ENCODE measurements at regions not wholly inside any gene's neighbourhood (a gene's known extent, or its start where the extent isn't known, plus 50 kb on each side); places are given as distances from the start of the nearest gene placed in this dataset.

- Mint-ChIP-seq H3K4me3 (no peak overlapping the region), H3K4me1 (no peaks in the 10 kb centered on the region), H3K36me3 (no peaks in the 10 kb centered on the region), H3K27me3 (peaks cover 2% of the 10 kb centered on the region), H3K27ac (no peak overlapping the region), H3K9me3 (no peaks in the 10 kb centered on the region)
- DNase-seq (ENCODE audit: low spot score in 2 of 2) (no peak), ATAC-seq (ENCODE audit: low read depth) (no peak)
Observed at GRCh38 chr20:48571949-48572847, 255.6 kb downstream of the PREX1 start.

DNA sequence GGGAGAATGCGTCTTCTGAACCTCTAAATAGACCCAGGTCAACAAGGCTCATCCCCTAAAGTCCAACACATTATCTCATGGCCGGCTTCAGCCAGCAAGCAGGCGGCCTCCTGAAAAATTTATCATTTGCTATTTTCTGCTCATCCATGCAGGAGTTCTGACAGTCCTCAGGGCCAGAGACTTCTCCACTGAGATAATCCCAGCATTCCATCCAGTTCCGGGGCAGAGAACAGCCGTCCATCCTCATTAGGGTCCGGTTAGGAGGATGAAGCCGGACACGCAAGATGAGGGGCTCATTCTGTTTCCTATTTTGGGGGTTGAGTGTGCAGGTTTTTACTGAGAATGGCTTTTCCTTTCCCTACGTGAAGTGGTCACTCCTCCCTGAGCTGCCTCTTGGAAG is 258.1 kb downstream of the PREX1 start:
- Mint-ChIP-seq H3K27ac (no peak overlapping the region), H3K4me1 (no peaks in the 10 kb centered on the region), H3K4me3 (no peak overlapping the region), H3K9me3 (no peaks in the 10 kb centered on the region), H3K36me3 (peaks cover 1% of the 10 kb centered on the region), H3K27me3 (peaks cover 8% of the 10 kb centered on the region)
- ATAC-seq (ENCODE audit: low read depth) (no peak), DNase-seq (ENCODE audit: low spot score in 2 of 2) (no peak)

DNA sequence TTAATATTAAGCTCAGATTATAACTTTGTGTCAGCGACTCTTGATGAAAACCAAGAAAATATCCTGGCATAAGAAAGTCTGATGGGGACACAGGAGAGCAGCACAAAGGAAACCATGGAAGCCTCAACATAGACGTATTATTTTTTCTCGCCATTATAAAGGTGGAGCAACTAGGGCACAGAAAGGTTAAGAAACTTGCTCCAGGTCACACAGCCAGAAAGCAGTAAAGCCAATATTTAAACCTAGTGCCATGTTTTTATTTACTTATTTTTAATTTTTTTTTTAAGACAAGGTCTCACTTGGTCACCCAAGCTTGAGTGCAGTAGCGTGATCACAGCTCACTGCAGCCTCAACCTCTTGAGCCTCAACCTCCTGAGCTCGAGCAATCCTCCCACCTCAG is 259.3 kb downstream of the PREX1 start:
- Mint-ChIP-seq H3K4me1 (no peaks in the 10 kb centered on the region), H3K27me3 (peaks cover 8% of the 10 kb centered on the region), H3K4me3 (no peak overlapping the region), H3K27ac (no peak overlapping the region), H3K36me3 (peaks cover 1% of the 10 kb centered on the region), H3K9me3 (peaks cover 1% of the 10 kb centered on the region)
- DNase-seq (ENCODE audit: low spot score in 2 of 2) (no peak), ATAC-seq (ENCODE audit: low read depth) (no peak)

GRCh38 chr20:48567145-48567544 is 260.7 kb downstream of the PREX1 start:
- Mint-ChIP-seq H3K36me3 (peaks cover 1% of the 10 kb centered on the region), H3K27me3 (peaks cover 8% of the 10 kb centered on the region), H3K4me3 (no peak overlapping the region), H3K4me1 (no peaks in the 10 kb centered on the region), H3K9me3 (peaks cover 1% of the 10 kb centered on the region), H3K27ac (no peak overlapping the region)
- ATAC-seq (ENCODE audit: low read depth) (no peak), DNase-seq (ENCODE audit: low spot score in 2 of 2) (no peak)

- Mint-ChIP-seq H3K36me3 (peaks cover 1% of the 10 kb centered on the region), H3K4me1 (no peaks in the 10 kb centered on the region), H3K27ac (no peak overlapping the region), H3K27me3 (peaks cover 8% of the 10 kb centered on the region), H3K9me3 (peaks cover 1% of the 10 kb centered on the region), H3K4me3 (no peak overlapping the region)
- ATAC-seq (ENCODE audit: low read depth) = no peak
- DNase-seq (ENCODE audit: low spot score in 2 of 2) = no peak
Observed at GRCh38 chr20:48564982-48565539, 262.7 kb downstream of the PREX1 start.

GRCh38 chr20:48563191-48563870 is 264.5 kb downstream of the PREX1 start:
- no peaks in the 10 kb centered on the region for H3K4me1 Mint-ChIP-seq
- DNase-seq (ENCODE audit: low spot score in 2 of 2) (no peak), ATAC-seq (ENCODE audit: low read depth) (no peak)
- H3K4me3 Mint-ChIP-seq = no peak overlapping the region
- H3K27me3 Mint-ChIP-seq = peaks cover 8% of the 10 kb centered on the region
- peaks cover 1% of the 10 kb centered on the region for H3K36me3 Mint-ChIP-seq
- H3K27ac Mint-ChIP-seq = no peak overlapping the region
- H3K9me3 Mint-ChIP-seq = peaks cover 1% of the 10 kb centered on the region

GRCh38 chr20:48562586-48563116 is 265.1 kb downstream of the PREX1 start:
- no peak overlapping the region for H3K27ac Mint-ChIP-seq
- H3K4me3 Mint-ChIP-seq = no peak overlapping the region
- DNase-seq (ENCODE audit: low spot score in 2 of 2) = no peak
- no peak for ATAC-seq (ENCODE audit: low read depth)
- no peaks in the 10 kb centered on the region for H3K4me1 Mint-ChIP-seq
- peaks cover 8% of the 10 kb centered on the region for H3K27me3 Mint-ChIP-seq
- peaks cover 1% of the 10 kb centered on the region for H3K36me3 Mint-ChIP-seq
- peaks cover 1% of the 10 kb centered on the region for H3K9me3 Mint-ChIP-seq

- Mint-ChIP-seq H3K9me3 (peaks cover 1% of the 10 kb centered on the region), H3K27me3 (no peaks in the 10 kb centered on the region), H3K36me3 (no peaks in the 10 kb centered on the region)
Observed at GRCh38 chr20:48558906-48559305, 268.9 kb downstream of the PREX1 start.

DNA sequence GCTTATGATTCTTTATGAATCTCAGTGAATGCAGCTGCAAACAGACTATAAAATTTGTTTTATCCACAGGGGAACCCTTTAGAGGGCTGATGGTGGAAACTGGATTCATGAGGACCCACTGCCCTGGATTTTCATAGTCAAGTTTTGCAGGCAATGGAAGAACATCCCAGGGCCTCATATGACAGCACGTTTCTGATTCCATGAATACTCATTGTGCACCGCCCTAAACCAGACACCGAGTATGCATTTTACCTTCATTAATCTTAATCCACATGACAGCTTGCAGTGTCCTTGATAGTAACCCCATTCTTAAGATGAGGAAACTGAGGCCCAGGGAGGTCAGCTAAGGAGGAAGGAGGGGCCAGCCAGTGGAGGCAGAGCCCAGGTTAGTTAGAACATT is 270.4 kb downstream of the PREX1 start:
- H3K4me1 Mint-ChIP-seq = no peaks in the 10 kb centered on the region
- H3K27me3 Mint-ChIP-seq = no peaks in the 10 kb centered on the region
- H3K27ac Mint-ChIP-seq = no peak overlapping the region
- H3K4me3 Mint-ChIP-seq = no peak overlapping the region
- H3K36me3 Mint-ChIP-seq = no peaks in the 10 kb centered on the region
- no peak for ATAC-seq (ENCODE audit: low read depth)
- no peak for DNase-seq (ENCODE audit: low spot score in 2 of 2)
- no peaks in the 10 kb centered on the region for H3K9me3 Mint-ChIP-seq

More at GRCh38 chr20:48558906-48559305, 268.9 kb downstream of the PREX1 start:
- ATAC-seq (ENCODE audit: low read depth) (no peak), DNase-seq (ENCODE audit: low spot score in 2 of 2) (no peak)
- H3K4me3 Mint-ChIP-seq = no peak overlapping the region
- H3K4me1 Mint-ChIP-seq = no peaks in the 10 kb centered on the region
- H3K27ac Mint-ChIP-seq = no peak overlapping the region

- Mint-ChIP-seq H3K27ac (no peak overlapping the region), H3K4me1 (no peaks in the 10 kb centered on the region), H3K4me3 (no peak overlapping the region), H3K36me3 (no peaks in the 10 kb centered on the region), H3K9me3 (no peaks in the 10 kb centered on the region), H3K27me3 (no peaks in the 10 kb centered on the region)
- DNase-seq (ENCODE audit: low spot score in 2 of 2) (no peak), ATAC-seq (ENCODE audit: low read depth) (no peak)
Observed at GRCh38 chr20:48556956-48557355, 270.8 kb downstream of the PREX1 start.

DNA sequence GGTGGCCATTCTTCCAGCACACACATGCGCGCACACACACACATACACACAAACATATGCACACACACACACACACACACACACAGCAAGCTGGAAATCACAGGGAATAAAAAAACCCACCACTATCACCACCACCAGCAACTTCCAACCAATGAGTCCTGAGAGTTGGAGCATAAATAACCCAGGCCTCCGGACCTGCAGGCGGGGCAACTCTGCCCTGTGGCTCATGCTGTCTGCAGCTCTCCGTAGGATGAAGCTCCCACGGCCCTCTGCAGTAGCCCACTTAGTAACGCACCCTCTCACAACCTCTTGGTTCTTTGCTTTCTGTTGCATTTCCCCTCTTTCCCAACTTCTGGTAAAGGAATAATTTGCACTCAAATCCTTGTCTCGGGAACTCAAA is 275.2 kb downstream of the PREX1 start:
- H3K9me3 Mint-ChIP-seq = no peaks in the 10 kb centered on the region
- H3K4me1 Mint-ChIP-seq = no peaks in the 10 kb centered on the region
- no peak for DNase-seq (ENCODE audit: low spot score in 2 of 2)
- no peak overlapping the region for H3K4me3 Mint-ChIP-seq
- ATAC-seq (ENCODE audit: low read depth) = no peak
- no peak overlapping the region for H3K27ac Mint-ChIP-seq
- H3K36me3 Mint-ChIP-seq = no peaks in the 10 kb centered on the region
- peaks cover 10% of the 10 kb centered on the region for H3K27me3 Mint-ChIP-seq

GRCh38 chr20:48550814-48551213 is 277.0 kb downstream of the PREX1 start:
- DNase-seq (ENCODE audit: low spot score in 2 of 2) (no peak), ATAC-seq (ENCODE audit: low read depth) (no peak)
- Mint-ChIP-seq H3K4me1 (no peaks in the 10 kb centered on the region), H3K27ac (no peak overlapping the region), H3K4me3 (no peak overlapping the region), H3K36me3 (no peaks in the 10 kb centered on the region), H3K9me3 (no peaks in the 10 kb centered on the region), H3K27me3 (peaks cover 10% of the 10 kb centered on the region)

GRCh38 chr20:48547664-48548063 is 280.1 kb downstream of the PREX1 start:
- H3K27ac Mint-ChIP-seq = no peak overlapping the region
- no peak for DNase-seq (ENCODE audit: low spot score in 2 of 2)
- ATAC-seq (ENCODE audit: low read depth) = no peak
- peaks cover 2% of the 10 kb centered on the region for H3K36me3 Mint-ChIP-seq
- peaks cover 24% of the 10 kb centered on the region for H3K27me3 Mint-ChIP-seq
- H3K4me3 Mint-ChIP-seq = no peak overlapping the region
- H3K4me1 Mint-ChIP-seq = peaks cover 4% of the 10 kb centered on the region
- no peaks in the 10 kb centered on the region for H3K9me3 Mint-ChIP-seq

Data from memory B cell (primary cell).